RWPE2 (cell line): ENCODE measurements at regions not wholly inside any gene's neighbourhood (a gene's known extent, or its start where the extent isn't known, plus 50 kb on each side); places are given as distances from the start of the nearest gene placed in this dataset.

Source experiments
- ATAC-seq: fragments of 200-7000 bp; cut with Tn5 transposase; 3 replicates; pipeline ENCODE4 v1.9.1; 2021; ENCODE audit warnings: low read depth
- DNase-seq: peaks from one replicate; pipeline ENCODE4 v3.0.0-alpha.2; 2020; ENCODE audit warnings: low spot score
- H3K27ac ChIP-seq: fragments of 450-650 bp; 2 replicates; pipeline ENCODE4 v1.5.1; 2017; ENCODE audit warnings: mild to moderate bottlenecking; ENCODE audit not compliant: poor library complexity, severe bottlenecking
- H3K27me3 ChIP-seq: fragments of 250-450 bp; sonication (Bioruptor Pico); 2 replicates; pipeline ENCODE4 v1.5.1; 2021; ENCODE audit warnings: mild to moderate bottlenecking, moderate library complexity; ENCODE audit not compliant: insufficient read depth, poor library complexity, severe bottlenecking
- H3K36me3 ChIP-seq: fragments of 250-450 bp; sonication (Bioruptor Pico); 2 replicates; pipeline ENCODE4 v1.5.1; 2020; ENCODE audit warnings: low read depth, mild to moderate bottlenecking, moderate library complexity
- H3K4me1 ChIP-seq: fragments of 250-450 bp; sonication (Bioruptor Pico); 2 replicates; pipeline ENCODE4 v1.5.1; 2021; ENCODE audit warnings: mild to moderate bottlenecking, moderate library complexity; ENCODE audit not compliant: insufficient read depth, poor library complexity, severe bottlenecking
- H3K4me3 ChIP-seq: fragments of 250-450 bp; sonication (Bioruptor Pico); 2 replicates; pipeline ENCODE4 v1.5.1; 2021; ENCODE audit warnings: mild to moderate bottlenecking, moderate library complexity; ENCODE audit not compliant: severe bottlenecking
- H3K9me3 ChIP-seq: fragments of 250-450 bp; sonication (Bioruptor Pico); 2 replicates; pipeline ENCODE4 v1.5.1; 2021; ENCODE audit warnings: mild to moderate bottlenecking, moderate library complexity; ENCODE audit not compliant: severe bottlenecking
- TF ChIP-seq, protein P1 (sequence below): fragments of 450-650 bp; IDR thresholded peaks from one replicate; pipeline ENCODE4 v1.5.1; 2017; ENCODE audit warnings: mild to moderate bottlenecking, moderate library complexity; ENCODE audit not compliant: poor library complexity, severe bottlenecking

DNA sequence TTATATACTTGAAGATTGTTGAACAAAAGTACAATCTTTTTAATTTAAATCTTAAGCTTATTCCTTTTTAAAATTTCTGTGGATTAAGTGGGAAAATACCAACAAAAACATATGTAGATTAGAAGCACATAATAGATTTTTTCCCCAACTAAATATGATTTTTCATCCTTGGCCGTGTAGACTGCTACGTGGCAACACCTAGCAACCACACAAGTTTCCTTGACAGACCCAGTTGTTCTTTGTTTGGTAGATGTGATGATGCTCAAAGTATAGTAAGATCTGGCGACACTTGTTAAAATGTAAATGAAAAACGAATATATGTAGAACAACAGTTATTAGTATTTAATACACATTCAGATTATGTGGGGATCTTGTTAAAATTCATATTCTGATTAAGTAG lies 271.0 kb upstream of the ROBO2 start:
- H3K9me3 ChIP-seq, result no peaks in the 10 kb centered on the region
- TF ChIP-seq, protein P1, sequence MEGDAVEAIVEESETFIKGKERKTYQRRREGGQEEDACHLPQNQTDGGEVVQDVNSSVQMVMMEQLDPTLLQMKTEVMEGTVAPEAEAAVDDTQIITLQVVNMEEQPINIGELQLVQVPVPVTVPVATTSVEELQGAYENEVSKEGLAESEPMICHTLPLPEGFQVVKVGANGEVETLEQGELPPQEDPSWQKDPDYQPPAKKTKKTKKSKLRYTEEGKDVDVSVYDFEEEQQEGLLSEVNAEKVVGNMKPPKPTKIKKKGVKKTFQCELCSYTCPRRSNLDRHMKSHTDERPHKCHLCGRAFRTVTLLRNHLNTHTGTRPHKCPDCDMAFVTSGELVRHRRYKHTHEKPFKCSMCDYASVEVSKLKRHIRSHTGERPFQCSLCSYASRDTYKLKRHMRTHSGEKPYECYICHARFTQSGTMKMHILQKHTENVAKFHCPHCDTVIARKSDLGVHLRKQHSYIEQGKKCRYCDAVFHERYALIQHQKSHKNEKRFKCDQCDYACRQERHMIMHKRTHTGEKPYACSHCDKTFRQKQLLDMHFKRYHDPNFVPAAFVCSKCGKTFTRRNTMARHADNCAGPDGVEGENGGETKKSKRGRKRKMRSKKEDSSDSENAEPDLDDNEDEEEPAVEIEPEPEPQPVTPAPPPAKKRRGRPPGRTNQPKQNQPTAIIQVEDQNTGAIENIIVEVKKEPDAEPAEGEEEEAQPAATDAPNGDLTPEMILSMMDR, result no peak
- no peaks in the 10 kb centered on the region for H3K36me3 ChIP-seq
- DNase-seq (no peak), ATAC-seq (no peak)
- H3K27ac ChIP-seq, result no peak overlapping the region
- no peak overlapping the region for H3K4me3 ChIP-seq
- H3K27me3 ChIP-seq, result no peaks in the 10 kb centered on the region
- H3K4me1 ChIP-seq, result no peaks in the 10 kb centered on the region

- H3K27ac ChIP-seq, result no peak overlapping the region
Observed at GRCh38 chr3:76776927-76777326, 263.0 kb upstream of the ROBO2 start.

DNA sequence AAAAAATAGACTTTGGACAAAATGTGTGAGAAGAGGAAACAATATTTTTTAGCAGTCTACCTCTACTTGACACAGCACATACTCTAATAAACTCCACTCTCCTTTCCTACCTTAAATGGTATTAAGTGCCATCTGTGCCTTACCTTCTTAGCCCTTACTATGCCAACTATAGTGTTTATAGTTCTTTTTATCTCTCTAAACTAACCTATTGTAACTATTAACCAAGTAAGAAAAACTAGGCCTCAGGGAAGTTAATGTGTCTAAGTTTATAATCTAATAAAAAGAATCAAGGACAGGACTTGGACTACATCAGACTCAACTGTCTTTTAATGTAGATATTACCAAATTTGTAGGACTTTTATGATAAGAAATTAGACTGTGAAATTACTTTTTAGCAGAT lies 251.7 kb upstream of the ROBO2 start:
- no peak for ATAC-seq
- TF ChIP-seq, protein P1, result no peak
- Histone ChIP-seq H3K27ac (no peak overlapping the region), H3K36me3 (no peaks in the 10 kb centered on the region), H3K27me3 (no peaks in the 10 kb centered on the region), H3K9me3 (no peaks in the 10 kb centered on the region), H3K4me1 (no peaks in the 10 kb centered on the region), H3K4me3 (no peak overlapping the region)
- no peak for DNase-seq

More at GRCh38 chr3:76776927-76777326, 263.0 kb upstream of the ROBO2 start:
- no peak for DNase-seq
- Histone ChIP-seq H3K4me3 (no peak overlapping the region), H3K36me3 (no peaks in the 10 kb centered on the region), H3K27me3 (no peaks in the 10 kb centered on the region), H3K9me3 (no peaks in the 10 kb centered on the region), H3K4me1 (no peaks in the 10 kb centered on the region)
- TF ChIP-seq, protein P1, result no peak
- ATAC-seq, result no peak

- ATAC-seq (no peak), DNase-seq (no peak)
Observed at GRCh38 chr3:76789237-76789636, 250.7 kb upstream of the ROBO2 start.

DNA sequence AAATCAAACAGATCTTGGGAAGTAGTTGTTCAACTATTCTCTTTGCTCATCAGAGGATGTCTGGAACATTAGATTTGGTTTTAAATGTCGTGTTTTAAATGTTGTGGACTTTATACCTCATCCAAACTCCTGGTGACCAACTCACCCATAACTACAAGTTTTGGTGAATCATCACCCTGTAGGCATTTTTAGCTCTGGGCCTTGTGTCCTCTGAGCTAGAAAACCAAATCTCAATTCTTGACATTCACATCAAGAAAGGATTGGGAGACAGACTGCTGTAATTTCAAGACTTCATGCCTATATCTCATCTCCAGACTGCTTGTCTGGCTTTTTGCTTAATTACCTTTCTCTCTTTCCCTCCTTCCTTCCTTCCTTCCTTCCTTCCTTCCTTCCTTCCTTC lies 228.5 kb upstream of the ROBO2 start:
- DNase-seq (no peak), ATAC-seq (no peak)
- Histone ChIP-seq H3K4me3 (no peak overlapping the region), H3K36me3 (no peaks in the 10 kb centered on the region), H3K27ac (no peak overlapping the region), H3K4me1 (no peaks in the 10 kb centered on the region), H3K9me3 (no peaks in the 10 kb centered on the region), H3K27me3 (no peaks in the 10 kb centered on the region)
- TF ChIP-seq, protein P1, result no peak

More at GRCh38 chr3:76789237-76789636, 250.7 kb upstream of the ROBO2 start:
- Histone ChIP-seq H3K4me1 (no peaks in the 10 kb centered on the region), H3K27me3 (no peaks in the 10 kb centered on the region), H3K27ac (no peak overlapping the region), H3K9me3 (no peaks in the 10 kb centered on the region), H3K36me3 (no peaks in the 10 kb centered on the region), H3K4me3 (no peak overlapping the region)
- TF ChIP-seq, protein P1, result no peak
